HAP-1 (cell line): ENCODE measurements at regions not wholly inside any gene's neighbourhood (a gene's known extent, or its start where the extent isn't known, plus 50 kb on each side); places are given as distances from the start of the nearest gene placed in this dataset.

Experiments used
- DNase-seq, 2 experiments: peaks; one replicate each; pipeline ENCODE4 v3.0.0-alpha.2; 2016 to 2020; ENCODE audit warnings: low spot score in 2 of 2
- H3K27me3 ChIP-seq: fragments of 250-450 bp; sonication (Bioruptor Pico); 2 replicates; pipeline ENCODE4 v1.5.1; 2020; ENCODE audit warnings: low read depth, mild to moderate bottlenecking, moderate library complexity
- H3K36me3 ChIP-seq: fragments of 250-450 bp; sonication (Bioruptor Pico); replicated peaks from 2 replicates; pipeline ENCODE4 v1.5.1; 2020; ENCODE audit warnings: mild to moderate bottlenecking
- H3K4me1 ChIP-seq: fragments of 250-450 bp; sonication (Bioruptor Pico); 2 replicates; pipeline ENCODE4 v1.5.1; 2020; ENCODE audit warnings: mild to moderate bottlenecking
- H3K4me3 ChIP-seq: fragments of 250-450 bp; sonication (Bioruptor Pico); 2 replicates; pipeline ENCODE4 v1.5.1; 2020; ENCODE audit warnings: mild to moderate bottlenecking, moderate library complexity
- H3K9me3 ChIP-seq: fragments of 250-450 bp; sonication (Bioruptor Pico); 2 replicates; pipeline ENCODE4 v1.5.1; 2020; ENCODE audit warnings: mild to moderate bottlenecking, moderate library complexity
- in situ Hi-C: fragments of 300-500 bp; cut with MboI; formaldehyde crosslinking; loops from 3 replicates; pipeline ENCODE4 v1.14.3; 2020; ENCODE audit warnings: low sequenced_read_pairs, inconsistent platforms, mixed read lengths

- no peak overlapping the region for H3K4me3 ChIP-seq
- no peaks in the 10 kb centered on the region for H3K27me3 ChIP-seq
- no peaks in the 10 kb centered on the region for H3K4me1 ChIP-seq
- no peak for DNase-seq
- in situ Hi-C loops: no loop called here
- H3K9me3 ChIP-seq: no peaks in the 10 kb centered on the region
- H3K36me3 ChIP-seq: no peaks in the 10 kb centered on the region
These were observed 1148.4 kb downstream of the VRK1 start for GRCh38 chr14:97945631-97946030.

- DNase-seq: no peak
- no peak overlapping the region for H3K4me3 ChIP-seq
- no peaks in the 10 kb centered on the region for H3K4me1 ChIP-seq
- no peaks in the 10 kb centered on the region for H3K9me3 ChIP-seq
- no peaks in the 10 kb centered on the region for H3K27me3 ChIP-seq
- H3K36me3 ChIP-seq: no peaks in the 10 kb centered on the region
- in situ Hi-C loops: no loop called here
These were observed 1149.1 kb downstream of the VRK1 start for GRCh38 chr14:97946240-97946639.

GRCh38 chr14:97946641-97947040, 1149.5 kb downstream of the VRK1 start:
- no peaks in the 10 kb centered on the region for H3K9me3 ChIP-seq
- in situ Hi-C loops: no loop called here
- H3K27me3 ChIP-seq: no peaks in the 10 kb centered on the region
- no peak for DNase-seq
- no peak overlapping the region for H3K4me3 ChIP-seq
- H3K4me1 ChIP-seq: no peaks in the 10 kb centered on the region
- no peaks in the 10 kb centered on the region for H3K36me3 ChIP-seq

- H3K36me3 ChIP-seq: no peaks in the 10 kb centered on the region
- no peaks in the 10 kb centered on the region for H3K4me1 ChIP-seq
- in situ Hi-C loops: no loop called here
- no peaks in the 10 kb centered on the region for H3K27me3 ChIP-seq
- no peak overlapping the region for H3K4me3 ChIP-seq
- no peak for DNase-seq
- H3K9me3 ChIP-seq: no peaks in the 10 kb centered on the region
These were observed 1151.7 kb downstream of the VRK1 start for GRCh38 chr14:97948841-97949240.

GRCh38 chr14:97956581-97957340, 1159.6 kb downstream of the VRK1 start:
- Histone ChIP-seq H3K9me3 (no peaks in the 10 kb centered on the region), H3K36me3 (no peaks in the 10 kb centered on the region), H3K27me3 (no peaks in the 10 kb centered on the region), H3K4me1 (no peaks in the 10 kb centered on the region), H3K4me3 (no peak overlapping the region)
- no peak for DNase-seq
- in situ Hi-C loops: no loop called here

- no peak for DNase-seq
- Histone ChIP-seq H3K4me3 (no peak overlapping the region), H3K9me3 (no peaks in the 10 kb centered on the region), H3K4me1 (no peaks in the 10 kb centered on the region), H3K27me3 (no peaks in the 10 kb centered on the region), H3K36me3 (no peaks in the 10 kb centered on the region)
- in situ Hi-C loops: no loop called here
These were observed 1162.1 kb downstream of the VRK1 start for GRCh38 chr14:97959251-97959650.

- in situ Hi-C loops: no loop called here
- H3K27me3 ChIP-seq: no peaks in the 10 kb centered on the region
- H3K4me1 ChIP-seq: no peaks in the 10 kb centered on the region
- H3K4me3 ChIP-seq: no peak overlapping the region
- DNase-seq: no peak
- H3K9me3 ChIP-seq: no peaks in the 10 kb centered on the region
- H3K36me3 ChIP-seq: no peaks in the 10 kb centered on the region
These were observed 1163.3 kb downstream of the VRK1 start for GRCh38 chr14:97960436-97960835.

GRCh38 chr14:97970222-97970621, 1173.0 kb downstream of the VRK1 start:
- H3K27me3 ChIP-seq: no peaks in the 10 kb centered on the region
- in situ Hi-C loops: no loop called here
- H3K4me3 ChIP-seq: no peak overlapping the region
- no peaks in the 10 kb centered on the region for H3K9me3 ChIP-seq
- H3K36me3 ChIP-seq: no peaks in the 10 kb centered on the region
- DNase-seq: no peak
- H3K4me1 ChIP-seq: no peaks in the 10 kb centered on the region

GRCh38 chr14:97975216-97975615, 1178.0 kb downstream of the VRK1 start:
- DNase-seq: no peak
- in situ Hi-C loops: no loop called here
- H3K4me1 ChIP-seq: no peaks in the 10 kb centered on the region
- no peaks in the 10 kb centered on the region for H3K36me3 ChIP-seq
- H3K4me3 ChIP-seq: no peak overlapping the region
- H3K9me3 ChIP-seq: no peaks in the 10 kb centered on the region
- H3K27me3 ChIP-seq: no peaks in the 10 kb centered on the region

- Histone ChIP-seq H3K36me3 (no peaks in the 10 kb centered on the region), H3K4me3 (no peak overlapping the region), H3K27me3 (no peaks in the 10 kb centered on the region), H3K4me1 (no peaks in the 10 kb centered on the region), H3K9me3 (no peaks in the 10 kb centered on the region)
- in situ Hi-C loops: no loop called here
- no peak for DNase-seq
These were observed 1178.8 kb downstream of the VRK1 start for GRCh38 chr14:97975962-97976361.

GRCh38 chr14:97976861-97977260, 1179.7 kb downstream of the VRK1 start:
- DNase-seq: no peak
- H3K4me3 ChIP-seq: no peak overlapping the region

GRCh38 chr14:97977651-97978261, 1180.6 kb downstream of the VRK1 start:
- in situ Hi-C loops: no loop called here
- no peak for DNase-seq
- no peak overlapping the region for H3K4me3 ChIP-seq

More at GRCh38 chr14:97976861-97977260, 1179.7 kb downstream of the VRK1 start:
- Histone ChIP-seq H3K36me3 (no peaks in the 10 kb centered on the region), H3K27me3 (no peaks in the 10 kb centered on the region), H3K9me3 (no peaks in the 10 kb centered on the region), H3K4me1 (no peaks in the 10 kb centered on the region)
- in situ Hi-C loops: no loop called here

GRCh38 chr14:97978341-97978740, 1181.2 kb downstream of the VRK1 start:
- Histone ChIP-seq H3K4me3 (no peak overlapping the region), H3K9me3 (no peaks in the 10 kb centered on the region), H3K36me3 (no peaks in the 10 kb centered on the region), H3K4me1 (no peaks in the 10 kb centered on the region), H3K27me3 (no peaks in the 10 kb centered on the region)
- peak; percentile 22 to 54 for DNase-seq
- in situ Hi-C loops: no loop called here

More at GRCh38 chr14:97977651-97978261, 1180.6 kb downstream of the VRK1 start:
- Histone ChIP-seq H3K27me3 (no peaks in the 10 kb centered on the region), H3K36me3 (no peaks in the 10 kb centered on the region), H3K9me3 (no peaks in the 10 kb centered on the region), H3K4me1 (no peaks in the 10 kb centered on the region)

- no peak for DNase-seq
- Histone ChIP-seq H3K4me1 (no peaks in the 10 kb centered on the region), H3K27me3 (no peaks in the 10 kb centered on the region), H3K4me3 (no peak overlapping the region), H3K36me3 (no peaks in the 10 kb centered on the region), H3K9me3 (no peaks in the 10 kb centered on the region)
- in situ Hi-C loops: no loop called here
These were observed 1196.4 kb downstream of the VRK1 start for GRCh38 chr14:97993508-97994019.
